Endothelial cell (in vitro differentiated cells): ENCODE measurements at regions not wholly inside any gene's neighbourhood (a gene's known extent, or its start where the extent isn't known, plus 50 kb on each side); places are given as distances from the start of the nearest gene placed in this dataset.

Experiments used
- DNase-seq: peaks from one replicate; pipeline ENCODE4 v3.0.0; 2021; ENCODE audit warnings: low spot score
- H3K27ac Mint-ChIP-seq: one replicate; pipeline ENCODE4 v1.8.0; 2021; ENCODE audit warnings: mixed read lengths, inconsistent platforms; ENCODE audit not compliant: unreplicated experiment
- H3K27me3 Mint-ChIP-seq: one replicate; pipeline ENCODE4 v1.8.0; 2021; ENCODE audit warnings: mild to moderate bottlenecking, moderate library complexity, mixed read lengths, inconsistent platforms; ENCODE audit not compliant: unreplicated experiment
- H3K36me3 Mint-ChIP-seq: one replicate; pipeline ENCODE4 v1.8.0; 2021; ENCODE audit warnings: mild to moderate bottlenecking, low read depth, mixed read lengths, inconsistent platforms; ENCODE audit not compliant: unreplicated experiment
- H3K4me1 Mint-ChIP-seq: one replicate; pipeline ENCODE4 v1.8.0; 2021; ENCODE audit warnings: mild to moderate bottlenecking, mixed read lengths, inconsistent platforms; ENCODE audit not compliant: unreplicated experiment
- H3K4me3 Mint-ChIP-seq: one replicate; pipeline ENCODE4 v1.8.0; 2021; ENCODE audit warnings: mild to moderate bottlenecking, mixed read lengths, inconsistent platforms; ENCODE audit not compliant: unreplicated experiment
- H3K9me3 Mint-ChIP-seq: one replicate; pipeline ENCODE4 v1.8.0; 2021; ENCODE audit warnings: mixed read lengths, inconsistent platforms; ENCODE audit not compliant: unreplicated experiment
- CTCF ChIP-seq: fragments of 200-600 bp; sonication (generic); IDR thresholded peaks from one replicate; pipeline ENCODE4 v1.5.0; 2021; ENCODE audit warnings: antibody characterized with exemption; ENCODE audit not compliant: unreplicated experiment

GRCh38 chr5:6920628-6921256, 207.5 kb downstream of the TENT4A start:
- Mint-ChIP-seq H3K9me3 (no peaks in the 10 kb centered on the region), H3K4me1 (no peaks in the 10 kb centered on the region), H3K27me3 (no peaks in the 10 kb centered on the region), H3K4me3 (no peak overlapping the region), H3K36me3 (no peaks in the 10 kb centered on the region), H3K27ac (no peak overlapping the region)
- DNase-seq: no peak
- no peak for TF ChIP-seq CTCF

- Mint-ChIP-seq H3K9me3 (no peaks in the 10 kb centered on the region), H3K4me3 (no peak overlapping the region), H3K27ac (no peak overlapping the region), H3K36me3 (no peaks in the 10 kb centered on the region), H3K27me3 (no peaks in the 10 kb centered on the region), H3K4me1 (no peaks in the 10 kb centered on the region)
- TF ChIP-seq CTCF: no peak
- DNase-seq: no peak
Observed at GRCh38 chr5:6926491-6927038, 213.3 kb downstream of the TENT4A start.

GRCh38 chr5:6936031-6936430, 222.8 kb downstream of the TENT4A start:
- Mint-ChIP-seq H3K4me1 (peaks cover 5% of the 10 kb centered on the region), H3K36me3 (no peaks in the 10 kb centered on the region), H3K27ac (no peak overlapping the region), H3K27me3 (no peaks in the 10 kb centered on the region), H3K4me3 (no peak overlapping the region), H3K9me3 (no peaks in the 10 kb centered on the region)
- TF ChIP-seq CTCF: no peak
- DNase-seq: no peak

GRCh38 chr5:6937677-6938076, 224.4 kb downstream of the TENT4A start:
- Mint-ChIP-seq H3K36me3 (no peaks in the 10 kb centered on the region), H3K27me3 (no peaks in the 10 kb centered on the region), H3K4me1 (peaks cover 5% of the 10 kb centered on the region), H3K4me3 (no peak overlapping the region), H3K27ac (no peak overlapping the region), H3K9me3 (no peaks in the 10 kb centered on the region)
- no peak for TF ChIP-seq CTCF
- DNase-seq: no peak

- no peaks in the 10 kb centered on the region for H3K9me3 Mint-ChIP-seq
- H3K36me3 Mint-ChIP-seq: no peaks in the 10 kb centered on the region
- peaks cover 5% of the 10 kb centered on the region for H3K4me1 Mint-ChIP-seq
- no peak for TF ChIP-seq CTCF
- H3K27ac Mint-ChIP-seq: no peak overlapping the region
- H3K4me3 Mint-ChIP-seq: no peak overlapping the region
- DNase-seq: no peak
- H3K27me3 Mint-ChIP-seq: no peaks in the 10 kb centered on the region
Observed at GRCh38 chr5:6941631-6942030, 228.4 kb downstream of the TENT4A start.
